Liver (tissue), 8 donors: ENCODE measurements at regions not wholly inside any gene's neighbourhood (a gene's known extent, or its start where the extent isn't known, plus 50 kb on each side); places are given as distances from the start of the nearest gene placed in this dataset.
A peak's percentile ranks its signal among the peaks of the same experiment; 100 is the strongest.

Source experiments
- DNase-seq: peaks from one replicate; pipeline ENCODE4 v3.0.0-alpha.2; 2017; ENCODE audit warnings: low spot score
- H3K27ac ChIP-seq, 2 donors: one replicate each; pipeline ENCODE4 v1.7.0; 2013; ENCODE audit warnings: inconsistent platforms in 2 of 2, low read length in 2 of 2, control low read depth in 1 of 2, low read depth in 1 of 2, mild to moderate bottlenecking in 1 of 2
- H3K27me3 ChIP-seq, 4 donors: one replicate each; pipeline versions ENCODE4 v1.6.1 to v1.7.0; 2013; ENCODE audit warnings: low read length in 3 of 4, inconsistent platforms in 1 of 4, mild to moderate bottlenecking in 1 of 4, moderate library complexity in 1 of 4; ENCODE audit not compliant: control insufficient read depth in 4 of 4, insufficient read depth in 4 of 4
- H3K36me3 ChIP-seq, 4 donors: one replicate each; pipeline versions ENCODE4 v1.6.1 to v1.7.0; 2013; ENCODE audit warnings: low read length in 3 of 4, mild to moderate bottlenecking in 3 of 4, low read depth in 1 of 4, moderate library complexity in 1 of 4; ENCODE audit not compliant: control insufficient read depth in 4 of 4, insufficient read depth in 3 of 4
- H3K4me1 ChIP-seq, 4 donors: one replicate each; pipeline versions ENCODE4 v1.6.1 to v1.7.0; 2013; ENCODE audit warnings: low read length in 3 of 4, mild to moderate bottlenecking in 3 of 4, moderate library complexity in 1 of 4; ENCODE audit not compliant: control insufficient read depth in 4 of 4, insufficient read depth in 4 of 4
- H3K4me3 ChIP-seq, 3 donors: one replicate each; pipeline versions ENCODE4 v1.6.1 to v1.7.0; 2013; ENCODE audit warnings: low read length in 3 of 3, control low read depth in 1 of 3, low read depth in 1 of 3, mild to moderate bottlenecking in 1 of 3
- H3K9ac ChIP-seq, 2 donors: one replicate each; pipeline ENCODE4 v1.7.0; 2013; ENCODE audit warnings: low read length in 2 of 2, mild to moderate bottlenecking in 2 of 2, moderate library complexity in 2 of 2, control low read depth in 1 of 2, low read depth in 1 of 2
- H3K9me3 ChIP-seq, 4 donors: one replicate each; pipeline versions ENCODE4 v1.6.1 to v1.7.0; 2013; ENCODE audit warnings: low read length in 3 of 4; ENCODE audit not compliant: control insufficient read depth in 4 of 4
- CTCF ChIP-seq: fragments of 150-350 bp; IDR thresholded peaks from 2 replicates; pipeline ENCODE4 v1.5.1; 2017; ENCODE audit warnings: improper control_type of control experiment, low read depth, low read length; ENCODE audit not compliant: missing input control
- EGR1 ChIP-seq, 2 donors: IDR thresholded peaks; 2 replicates each; pipeline ENCODE4 v1.6.1; 2016 to 2018; ENCODE audit warnings: antibody characterized with exemption in 2 of 2, low read depth in 2 of 2
- FOXA1 ChIP-seq: IDR thresholded peaks from 2 replicates; pipeline ENCODE4 v1.6.1; 2016; ENCODE audit warnings: antibody characterized with exemption
- FOXA2 ChIP-seq: IDR thresholded peaks from 2 replicates; pipeline ENCODE4 v1.6.1; 2016; ENCODE audit warnings: antibody characterized with exemption
- GABPA ChIP-seq, 2 donors: IDR thresholded peaks in 1 of 2; conservative IDR thresholded peaks in 1 of 2; 2 replicates each; pipeline ENCODE4 v1.6.1; 2016; ENCODE audit warnings: antibody characterized with exemption in 2 of 2, mild to moderate bottlenecking in 1 of 2, moderate library complexity in 1 of 2
- HNF4A ChIP-seq, 2 donors: conservative IDR thresholded peaks; 2 replicates each; pipeline ENCODE4 v1.6.1; 2016; ENCODE audit warnings: antibody characterized with exemption in 2 of 2, mild to moderate bottlenecking in 2 of 2
- HNF4G ChIP-seq: IDR thresholded peaks from 2 replicates; pipeline ENCODE4 v1.6.1; 2016; ENCODE audit warnings: antibody characterized with exemption
- JUND ChIP-seq, 2 donors: IDR thresholded peaks; 2 replicates each; pipeline ENCODE4 v1.6.1; 2016; ENCODE audit warnings: antibody characterized with exemption in 2 of 2
- MAX ChIP-seq: IDR thresholded peaks from 2 replicates; pipeline ENCODE4 v1.6.1; 2016; ENCODE audit warnings: antibody characterized with exemption
- RAD21 ChIP-seq, 2 donors: IDR thresholded peaks; 2 replicates each; pipeline ENCODE4 v1.6.1; 2016; ENCODE audit warnings: antibody characterized with exemption in 2 of 2, mild to moderate bottlenecking in 2 of 2
- REST ChIP-seq: IDR thresholded peaks from 2 replicates; pipeline ENCODE4 v1.6.1; 2016; ENCODE audit warnings: antibody characterized with exemption, mild to moderate bottlenecking
- SP1 ChIP-seq: IDR thresholded peaks from 2 replicates; pipeline ENCODE4 v1.6.1; 2018; ENCODE audit warnings: antibody characterized with exemption, mild to moderate bottlenecking
- TAF1 ChIP-seq: conservative IDR thresholded peaks from 2 replicates; pipeline ENCODE4 v1.6.1; 2016; ENCODE audit warnings: antibody characterized with exemption, mild to moderate bottlenecking
- WGBS: extraction: QIAGEN DNeasy Blood & Tissue Kit; methylation state at CpG from one replicate; pipeline ENCODE4 v1.1.7; 2013; 5-methylcytosine and 5-hydroxymethylcytosine counted together
- TF ChIP-seq, protein P1 (sequence below): IDR thresholded peaks from 2 replicates; pipeline ENCODE4 v1.6.1; 2016; ENCODE audit warnings: antibody characterized with exemption
- TF ChIP-seq, protein P2 (sequence below): IDR thresholded peaks from 2 replicates; pipeline ENCODE4 v1.6.1; 2016; ENCODE audit warnings: antibody characterized with exemption
- donor health status: healthy.
- donor health status: healthy.
- donor health status: healthy.
- donor health status: healthy.
- donor health status: healthy.

DNA sequence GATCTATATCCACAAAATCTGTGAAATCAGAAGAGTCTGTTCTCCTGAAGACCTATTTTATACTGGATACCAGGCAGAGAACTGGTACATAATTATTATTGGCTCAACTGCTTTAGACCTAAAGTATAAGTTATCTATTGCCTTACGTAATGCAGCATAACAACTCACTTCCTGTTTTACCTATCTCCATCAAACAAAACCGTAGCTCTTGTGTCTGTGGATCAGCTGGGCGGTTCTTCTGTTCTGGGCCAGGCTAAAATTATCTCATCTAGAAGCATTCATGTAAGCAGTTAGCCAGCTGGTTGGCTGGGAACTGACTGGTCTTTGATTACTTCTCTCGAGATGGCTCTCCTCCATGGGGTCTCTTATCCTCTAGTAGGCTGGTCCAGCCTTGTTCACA, 57.8 kb downstream of the PPP1R2C start (continued):
- no peak for TF ChIP-seq SP1

- no peaks in the 10 kb centered on the region for H3K4me1 ChIP-seq
- H3K9me3 ChIP-seq: no peaks in the 10 kb centered on the region
- DNase-seq: no peak
- TF ChIP-seq JUND (IDR thresholded peaks at IDR 0.05) (no peak), HNF4A (conservative IDR thresholded peaks at IDR 0.05) (no peak), EGR1 (IDR thresholded peaks at IDR 0.05; ENCODE audit: low read depth in 2 of 2) (no peak), REST (no peak), CTCF (no peak), MAX (no peak), TAF1 (no peak)
- TF ChIP-seq, protein P1, sequence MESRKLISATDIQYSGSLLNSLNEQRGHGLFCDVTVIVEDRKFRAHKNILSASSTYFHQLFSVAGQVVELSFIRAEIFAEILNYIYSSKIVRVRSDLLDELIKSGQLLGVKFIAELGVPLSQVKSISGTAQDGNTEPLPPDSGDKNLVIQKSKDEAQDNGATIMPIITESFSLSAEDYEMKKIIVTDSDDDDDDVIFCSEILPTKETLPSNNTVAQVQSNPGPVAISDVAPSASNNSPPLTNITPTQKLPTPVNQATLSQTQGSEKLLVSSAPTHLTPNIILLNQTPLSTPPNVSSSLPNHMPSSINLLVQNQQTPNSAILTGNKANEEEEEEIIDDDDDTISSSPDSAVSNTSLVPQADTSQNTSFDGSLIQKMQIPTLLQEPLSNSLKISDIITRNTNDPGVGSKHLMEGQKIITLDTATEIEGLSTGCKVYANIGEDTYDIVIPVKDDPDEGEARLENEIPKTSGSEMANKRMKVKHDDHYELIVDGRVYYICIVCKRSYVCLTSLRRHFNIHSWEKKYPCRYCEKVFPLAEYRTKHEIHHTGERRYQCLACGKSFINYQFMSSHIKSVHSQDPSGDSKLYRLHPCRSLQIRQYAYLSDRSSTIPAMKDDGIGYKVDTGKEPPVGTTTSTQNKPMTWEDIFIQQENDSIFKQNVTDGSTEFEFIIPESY: no peak
- H3K4me3 ChIP-seq: no peak overlapping the region
- no peaks in the 10 kb centered on the region for H3K36me3 ChIP-seq
- 89% methylated on average over 8 of the region's 8 CpGs for whole genome bisulfite sequencing
- no peak overlapping the region for H3K27ac ChIP-seq
- no peak overlapping the region for H3K9ac ChIP-seq
- H3K27me3 ChIP-seq: peaks cover 0 to 2% (median 0%) of the 10 kb centered on the region in 4 donors
These were observed 62.2 kb downstream of the PPP1R2C start for GRCh38 chrX:42715701-42716262.

DNA sequence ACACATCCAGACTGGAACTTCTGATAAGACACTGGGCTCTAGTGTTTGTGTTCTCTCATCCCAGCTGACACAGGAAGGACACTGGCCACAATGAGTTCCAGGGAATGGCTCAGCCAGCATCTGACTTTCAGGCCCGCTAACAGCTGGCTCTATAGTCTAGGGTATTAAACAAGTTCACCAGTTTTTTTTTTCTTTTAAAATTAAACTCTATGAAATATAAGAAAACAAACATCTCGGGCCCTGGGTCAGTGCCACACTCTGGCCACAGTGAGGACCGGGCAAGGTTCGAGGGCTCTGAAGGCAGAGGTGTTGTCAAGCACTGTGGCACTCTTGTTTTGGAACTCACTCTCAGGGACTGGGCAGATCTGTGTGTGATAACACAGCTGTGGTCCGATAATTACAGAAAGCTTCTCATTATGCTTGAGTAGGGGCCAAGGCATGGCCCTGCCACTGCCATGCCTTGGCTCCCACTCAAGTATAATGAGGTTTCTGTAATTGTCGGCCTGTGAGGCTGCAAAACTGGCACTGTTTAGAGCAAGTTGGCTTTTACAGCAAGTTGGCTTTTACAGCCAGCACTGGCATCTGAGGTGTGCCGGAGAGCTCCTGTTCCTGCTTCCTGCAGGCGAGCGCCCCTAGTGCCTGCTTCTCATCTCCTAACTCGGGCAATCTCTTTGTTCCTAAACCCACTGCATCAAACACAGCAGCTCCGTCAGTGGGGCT, 62.8 kb downstream of the PPP1R2C start:
- Histone ChIP-seq H3K36me3 (no peaks in the 10 kb centered on the region), H3K27me3 (peaks cover 0 to 2% (median 0%) of the 10 kb centered on the region in 4 donors), H3K9me3 (no peaks in the 10 kb centered on the region), H3K9ac (no peak overlapping the region), H3K4me3 (no peak overlapping the region), H3K4me1 (no peaks in the 10 kb centered on the region), H3K27ac (no peak overlapping the region)
- DNase-seq: peak; percentile 30
- 42% methylated on average over 11 of the region's 11 CpGs for WGBS
- TF ChIP-seq HNF4G (no peak), FOXA1 (no peak), REST (no peak), FOXA2 (no peak), JUND (IDR thresholded peaks at IDR 0.05) (no peak), GABPA (IDR thresholded peaks at IDR 0.05 in 1 of 2, conservative IDR thresholded peaks at IDR 0.05 in 1 of 2) (no peak), EGR1 (IDR thresholded peaks at IDR 0.05; ENCODE audit: low read depth in 2 of 2) (no peak), TAF1 (no peak), RAD21 (IDR thresholded peaks at IDR 0.05) (peak; percentile 63 to 74)
- TF ChIP-seq, protein P1: no peak
- TF ChIP-seq, protein P2, sequence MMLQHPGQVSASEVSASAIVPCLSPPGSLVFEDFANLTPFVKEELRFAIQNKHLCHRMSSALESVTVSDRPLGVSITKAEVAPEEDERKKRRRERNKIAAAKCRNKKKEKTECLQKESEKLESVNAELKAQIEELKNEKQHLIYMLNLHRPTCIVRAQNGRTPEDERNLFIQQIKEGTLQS: no peak
